Lung (tissue), 11 donors: ENCODE measurements at regions not wholly inside any gene's neighbourhood (a gene's known extent, or its start where the extent isn't known, plus 50 kb on each side); places are given as distances from the start of the nearest gene placed in this dataset.
A peak's percentile ranks its signal among the peaks of the same experiment; 100 is the strongest.
"Not testable (repeated sequence)": the region's sequence is repeated elsewhere in the genome, so short reads cannot be mapped to it uniquely, and the experiment has no call there.

Source experiments
- ATAC-seq: fragments of 200-7000 bp; cut with Tn5 transposase; one replicate; pipeline ENCODE4 v1.9.1; 2020; ENCODE audit warnings: moderate number of reproducible peaks; ENCODE audit not compliant: insufficient read depth, low FRiP score
- DNase-seq, 3 donors: peaks; one replicate each; pipeline ENCODE4 v3.0.0-alpha.2; 2013 to 2017
- H3K27ac ChIP-seq, 2 donors: one replicate each; pipeline ENCODE4 v1.5.1; 2013; ENCODE audit warnings: mild to moderate bottlenecking in 2 of 2, moderate library complexity in 2 of 2, control low read depth in 1 of 2, inconsistent platforms in 1 of 2, low read depth in 1 of 2, low read length in 1 of 2
- H3K27me3 ChIP-seq, 3 donors: one replicate each; pipeline ENCODE4 v1.5.1; 2013; ENCODE audit warnings: low read length in 2 of 3; ENCODE audit not compliant: control insufficient read depth in 3 of 3, insufficient read depth in 3 of 3
- H3K36me3 ChIP-seq, 4 donors: one replicate each; pipeline ENCODE4 v1.5.1; 2013; ENCODE audit warnings: low read length in 4 of 4, mild to moderate bottlenecking in 1 of 4, moderate library complexity in 1 of 4; ENCODE audit not compliant: control insufficient read depth in 4 of 4, insufficient read depth in 4 of 4
- H3K4me1 ChIP-seq, 5 donors: one replicate each; pipeline ENCODE4 v1.5.1; 2013; ENCODE audit warnings: low read length in 5 of 5, mild to moderate bottlenecking in 2 of 5, moderate library complexity in 1 of 5; ENCODE audit not compliant: control insufficient read depth in 5 of 5, insufficient read depth in 5 of 5
- H3K4me3 ChIP-seq: one replicate; pipeline ENCODE4 v1.5.1; 2013; ENCODE audit warnings: mild to moderate bottlenecking, control low read depth, moderate library complexity
- H3K9ac ChIP-seq, 2 donors: one replicate each; pipeline ENCODE4 v1.5.1; 2013; ENCODE audit warnings: low read length in 2 of 2, control low read depth in 1 of 2; ENCODE audit not compliant: insufficient read depth in 1 of 2
- H3K9me3 ChIP-seq, 4 donors: one replicate each; pipeline ENCODE4 v1.5.1; 2013; ENCODE audit warnings: low read length in 3 of 4, mild to moderate bottlenecking in 1 of 4, moderate library complexity in 1 of 4; ENCODE audit not compliant: control insufficient read depth in 4 of 4, insufficient read depth in 3 of 4
- WGBS, 2 donors: extraction: QIAGEN DNeasy Blood & Tissue Kit; methylation state at CpG; one replicate each; pipeline ENCODE4 v1.1.7; 2013; 5-methylcytosine and 5-hydroxymethylcytosine counted together
- TF ChIP-seq, protein P1 (sequence below): IDR thresholded peaks from 2 replicates; pipeline ENCODE4 v1.5.1; 2012; ENCODE audit warnings: mild to moderate bottlenecking; ENCODE audit errors: control extremely low read depth, extremely low read depth
- donor health status: control.
- donor health status: control.
- donor health status: Bipolar disorder and iron deficiency.
- donor health status: healthy.
- donor health status: DM: yes; HTN: yes; CAD: no.

- Histone ChIP-seq H3K27ac (no peak overlapping the region), H3K36me3 (no peaks in the 10 kb centered on the region), H3K4me3 (no peak overlapping the region), H3K9me3 (no peaks in the 10 kb centered on the region), H3K27me3 (no peaks in the 10 kb centered on the region), H3K9ac (no peak overlapping the region), H3K4me1 (peaks cover 0 to 3% (median 0%) of the 10 kb centered on the region in 5 donors)
- DNase-seq (no peak), ATAC-seq (peak; percentile 47)
- whole genome bisulfite sequencing, 2 donors: 76 to 88% methylated on average over 3 of the region's 3 CpGs
- TF ChIP-seq, protein P1, sequence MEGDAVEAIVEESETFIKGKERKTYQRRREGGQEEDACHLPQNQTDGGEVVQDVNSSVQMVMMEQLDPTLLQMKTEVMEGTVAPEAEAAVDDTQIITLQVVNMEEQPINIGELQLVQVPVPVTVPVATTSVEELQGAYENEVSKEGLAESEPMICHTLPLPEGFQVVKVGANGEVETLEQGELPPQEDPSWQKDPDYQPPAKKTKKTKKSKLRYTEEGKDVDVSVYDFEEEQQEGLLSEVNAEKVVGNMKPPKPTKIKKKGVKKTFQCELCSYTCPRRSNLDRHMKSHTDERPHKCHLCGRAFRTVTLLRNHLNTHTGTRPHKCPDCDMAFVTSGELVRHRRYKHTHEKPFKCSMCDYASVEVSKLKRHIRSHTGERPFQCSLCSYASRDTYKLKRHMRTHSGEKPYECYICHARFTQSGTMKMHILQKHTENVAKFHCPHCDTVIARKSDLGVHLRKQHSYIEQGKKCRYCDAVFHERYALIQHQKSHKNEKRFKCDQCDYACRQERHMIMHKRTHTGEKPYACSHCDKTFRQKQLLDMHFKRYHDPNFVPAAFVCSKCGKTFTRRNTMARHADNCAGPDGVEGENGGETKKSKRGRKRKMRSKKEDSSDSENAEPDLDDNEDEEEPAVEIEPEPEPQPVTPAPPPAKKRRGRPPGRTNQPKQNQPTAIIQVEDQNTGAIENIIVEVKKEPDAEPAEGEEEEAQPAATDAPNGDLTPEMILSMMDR: no peak
Measured at GRCh38 chr4:60724623-60725022, 475.5 kb upstream of the ADGRL3 start.

- no peak for ATAC-seq
- H3K9me3 ChIP-seq: no peaks in the 10 kb centered on the region
- no peaks in the 10 kb centered on the region for H3K27me3 ChIP-seq
Measured at GRCh38 chr4:60726779-60727178, 473.3 kb upstream of the ADGRL3 start.

GRCh38 chr4:60729194-60729593, 470.9 kb upstream of the ADGRL3 start:
- no peak for ATAC-seq
- TF ChIP-seq, protein P1: no peak
- no peak overlapping the region for H3K4me3 ChIP-seq
- no peaks in the 10 kb centered on the region for H3K9me3 ChIP-seq
- H3K9ac ChIP-seq: no peak overlapping the region
- no peak for DNase-seq
- no peaks in the 10 kb centered on the region for H3K36me3 ChIP-seq
- H3K27ac ChIP-seq: no peak overlapping the region
- no peaks in the 10 kb centered on the region for H3K27me3 ChIP-seq
- peaks cover 0 to 3% (median 0%) of the 10 kb centered on the region in 5 donors for H3K4me1 ChIP-seq

More at GRCh38 chr4:60726779-60727178, 473.3 kb upstream of the ADGRL3 start:
- DNase-seq: no peak
- Histone ChIP-seq H3K4me1 (peaks cover 0 to 3% (median 0%) of the 10 kb centered on the region in 5 donors), H3K4me3 (no peak overlapping the region), H3K9ac (no peak overlapping the region), H3K36me3 (no peaks in the 10 kb centered on the region), H3K27ac (no peak overlapping the region)
- TF ChIP-seq, protein P1: no peak

- not testable (repeated sequence) for H3K4me3 ChIP-seq, H3K36me3 ChIP-seq, H3K9me3 ChIP-seq, H3K9ac ChIP-seq, H3K27me3 ChIP-seq, H3K27ac ChIP-seq, H3K4me1 ChIP-seq, DNase-seq, ATAC-seq
- 65 to 74% methylated on average over 3 of the region's 3 CpGs for WGBS, 2 donors
Measured at GRCh38 chr4:60729764-60730163, 470.4 kb upstream of the ADGRL3 start.
